ENCODE measurements at regions not wholly inside any gene's neighbourhood (a gene's known extent, or its start where the extent isn't known, plus 50 kb on each side); places are given as distances from the start of the nearest gene placed in this dataset.

GRCh38 chr20:62554214-62554897, 78.6 kb upstream of the GATA5 start:
- DNase-seq (ENCODE audit: low read depth, low spot score) = no peak
- Histone ChIP-seq H3K4me3 (no peak overlapping the region), H2AFZ (ENCODE audit: control insufficient read depth, low read depth, low read length) (no peak overlapping the region), H4K20me1 (ENCODE audit: control insufficient read depth, insufficient read depth) (no peaks in the 10 kb centered on the region), H3K4me2 (ENCODE audit: control insufficient read depth, insufficient read depth) (no peak overlapping the region), H3K27me3 (replicated peaks in 1 of 2; ENCODE audit: control insufficient read depth in 2 of 2, insufficient read depth in 2 of 2, low read length in 1 of 2) (peaks cover 2 to 12% of the 10 kb centered on the region in 2 experiments; a peak in 3 of 4 replicates), H3K9ac (ENCODE audit: control insufficient read depth, insufficient read depth, low read length) (no peak overlapping the region), H3K79me2 (ENCODE audit: control insufficient read depth, insufficient read depth, low read length) (no peaks in the 10 kb centered on the region), H3K4me1 (ENCODE audit: control insufficient read depth, insufficient read depth, low read length) (no peaks in the 10 kb centered on the region), H3K9me3 (replicated peaks; ENCODE audit: control insufficient read depth, insufficient read depth, low read length) (no peaks in the 10 kb centered on the region), H3K27ac (ENCODE audit: control insufficient read depth, insufficient read depth) (no peak overlapping the region), H3K36me3 (ENCODE audit: control insufficient read depth in 2 of 2, insufficient read depth in 2 of 2, low read length in 1 of 2) (no peaks in the 10 kb centered on the region)
- ChIA-PET SMC1A (ENCODE audit: uncharacterized antibody, unreplicated experiment) (no interaction called here), CTCF (no interaction called here), POLR2A (no interaction called here), RAD21 (ENCODE audit: unreplicated experiment) (no interaction called here)
- FAIRE-seq = no peak
- TF ChIP-seq SRF (IDR thresholded peaks at IDR 0.05; ENCODE audit: low read depth in 2 of 2, low read length in 2 of 2) (no peak), MYB (IDR thresholded peaks at IDR 0.05; ENCODE audit: borderline replicate concordance, low read depth, low read length) (no peak)
- TF ChIP-seq, protein P1, sequence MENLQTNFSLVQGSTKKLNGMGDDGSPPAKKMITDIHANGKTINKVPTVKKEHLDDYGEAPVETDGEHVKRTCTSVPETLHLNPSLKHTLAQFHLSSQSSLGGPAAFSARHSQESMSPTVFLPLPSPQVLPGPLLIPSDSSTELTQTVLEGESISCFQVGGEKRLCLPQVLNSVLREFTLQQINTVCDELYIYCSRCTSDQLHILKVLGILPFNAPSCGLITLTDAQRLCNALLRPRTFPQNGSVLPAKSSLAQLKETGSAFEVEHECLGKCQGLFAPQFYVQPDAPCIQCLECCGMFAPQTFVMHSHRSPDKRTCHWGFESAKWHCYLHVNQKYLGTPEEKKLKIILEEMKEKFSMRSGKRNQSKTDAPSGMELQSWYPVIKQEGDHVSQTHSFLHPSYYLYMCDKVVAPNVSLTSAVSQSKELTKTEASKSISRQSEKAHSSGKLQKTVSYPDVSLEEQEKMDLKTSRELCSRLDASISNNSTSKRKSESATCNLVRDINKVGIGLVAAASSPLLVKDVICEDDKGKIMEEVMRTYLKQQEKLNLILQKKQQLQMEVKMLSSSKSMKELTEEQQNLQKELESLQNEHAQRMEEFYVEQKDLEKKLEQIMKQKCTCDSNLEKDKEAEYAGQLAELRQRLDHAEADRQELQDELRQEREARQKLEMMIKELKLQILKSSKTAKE (IDR thresholded peaks at IDR 0.05; ENCODE audit: low read depth, poor library complexity, severe bottlenecking) = no peak
- no peak for ATAC-seq
- in situ Hi-C loops (cut with MboI) = no loop called here
- 36% methylated on average over 24 of the region's 35 CpGs for WGBS (ENCODE audit: insufficient coverage, insufficient replicate concordance, low lambda C conversion rate, missing lambda C conversion rate)
- intact Hi-C loops (cut with micrococcal nuclease; ENCODE audit: unreplicated experiment) = no loop called here
- BruUV-seq (replicated peaks) = no TSS peak

DNA sequence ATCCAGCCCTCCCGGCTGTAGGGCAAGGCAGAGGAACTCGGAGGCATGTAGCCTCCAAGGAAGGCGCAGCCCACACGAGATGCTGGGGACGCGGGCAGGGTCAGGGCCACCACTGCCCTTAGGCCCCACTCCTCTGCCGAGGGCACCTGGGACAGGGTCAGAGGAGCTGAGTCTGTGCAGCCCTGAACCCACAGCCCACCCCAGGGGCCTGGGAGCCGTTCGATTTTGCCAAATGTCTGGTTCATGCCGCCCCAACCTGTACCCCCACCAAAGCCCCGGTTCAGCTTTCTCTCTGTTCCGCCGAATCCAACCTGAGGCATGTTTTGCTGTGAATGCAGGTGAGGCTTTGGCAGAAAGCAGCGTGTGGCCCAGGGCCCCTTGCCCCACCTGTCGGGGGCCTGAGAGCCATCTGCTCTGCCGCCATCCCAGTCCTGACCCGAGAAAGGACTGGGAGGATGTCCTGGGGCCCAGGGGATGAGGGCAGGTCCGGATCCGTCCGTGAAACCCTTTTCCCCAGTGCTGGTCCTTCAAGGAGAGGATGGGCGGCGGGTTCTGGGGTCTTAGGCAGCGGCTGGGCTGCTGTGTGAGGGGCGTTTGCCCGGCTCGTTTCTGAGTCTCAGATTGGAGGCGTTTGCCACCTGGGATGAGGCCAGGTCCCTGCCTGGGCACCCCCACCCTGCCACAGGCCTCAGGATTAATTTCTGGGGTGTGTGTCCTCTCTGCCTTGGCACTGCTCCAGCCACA, 79.3 kb upstream of the GATA5 start:
- Histone ChIP-seq H3K79me2 (ENCODE audit: control insufficient read depth, insufficient read depth, low read length) (no peaks in the 10 kb centered on the region), H3K4me1 (ENCODE audit: control insufficient read depth, insufficient read depth, low read length) (no peaks in the 10 kb centered on the region), H3K27ac (ENCODE audit: control insufficient read depth, insufficient read depth) (no peak overlapping the region), H3K36me3 (ENCODE audit: control insufficient read depth in 2 of 2, insufficient read depth in 2 of 2, low read length in 1 of 2) (no peaks in the 10 kb centered on the region), H2AFZ (ENCODE audit: control insufficient read depth, low read depth, low read length) (no peak overlapping the region), H4K20me1 (ENCODE audit: control insufficient read depth, insufficient read depth) (no peaks in the 10 kb centered on the region), H3K9ac (ENCODE audit: control insufficient read depth, insufficient read depth, low read length) (no peak overlapping the region), H3K27me3 (replicated peaks in 1 of 2; ENCODE audit: control insufficient read depth in 2 of 2, insufficient read depth in 2 of 2, low read length in 1 of 2) (peaks cover 2 to 11% of the 10 kb centered on the region in 2 experiments; a peak in 3 of 4 replicates), H3K4me3 (no peak overlapping the region), H3K9me3 (replicated peaks; ENCODE audit: control insufficient read depth, insufficient read depth, low read length) (no peaks in the 10 kb centered on the region), H3K4me2 (ENCODE audit: control insufficient read depth, insufficient read depth) (no peak overlapping the region)
- intact Hi-C loops (cut with micrococcal nuclease; ENCODE audit: unreplicated experiment) (no loop called here), in situ Hi-C loops (cut with MboI) (no loop called here)
- DNase-seq (ENCODE audit: low read depth, low spot score) = no peak
- no peak for FAIRE-seq
- WGBS (ENCODE audit: insufficient coverage, insufficient replicate concordance, low lambda C conversion rate, missing lambda C conversion rate) = 36% methylated on average over 25 of the region's 27 CpGs
- ATAC-seq = no peak
- RAD21 ChIA-PET (ENCODE audit: unreplicated experiment) = no interaction called here
- POLR2A ChIA-PET = no interaction called here
- SMC1A ChIA-PET (ENCODE audit: uncharacterized antibody, unreplicated experiment) = no interaction called here
- CTCF ChIA-PET = no interaction called here
- no TSS peak for BruUV-seq (replicated peaks)
- TF ChIP-seq MYB (IDR thresholded peaks at IDR 0.05; ENCODE audit: borderline replicate concordance, low read depth, low read length) = no peak
- TF ChIP-seq, protein P2, sequence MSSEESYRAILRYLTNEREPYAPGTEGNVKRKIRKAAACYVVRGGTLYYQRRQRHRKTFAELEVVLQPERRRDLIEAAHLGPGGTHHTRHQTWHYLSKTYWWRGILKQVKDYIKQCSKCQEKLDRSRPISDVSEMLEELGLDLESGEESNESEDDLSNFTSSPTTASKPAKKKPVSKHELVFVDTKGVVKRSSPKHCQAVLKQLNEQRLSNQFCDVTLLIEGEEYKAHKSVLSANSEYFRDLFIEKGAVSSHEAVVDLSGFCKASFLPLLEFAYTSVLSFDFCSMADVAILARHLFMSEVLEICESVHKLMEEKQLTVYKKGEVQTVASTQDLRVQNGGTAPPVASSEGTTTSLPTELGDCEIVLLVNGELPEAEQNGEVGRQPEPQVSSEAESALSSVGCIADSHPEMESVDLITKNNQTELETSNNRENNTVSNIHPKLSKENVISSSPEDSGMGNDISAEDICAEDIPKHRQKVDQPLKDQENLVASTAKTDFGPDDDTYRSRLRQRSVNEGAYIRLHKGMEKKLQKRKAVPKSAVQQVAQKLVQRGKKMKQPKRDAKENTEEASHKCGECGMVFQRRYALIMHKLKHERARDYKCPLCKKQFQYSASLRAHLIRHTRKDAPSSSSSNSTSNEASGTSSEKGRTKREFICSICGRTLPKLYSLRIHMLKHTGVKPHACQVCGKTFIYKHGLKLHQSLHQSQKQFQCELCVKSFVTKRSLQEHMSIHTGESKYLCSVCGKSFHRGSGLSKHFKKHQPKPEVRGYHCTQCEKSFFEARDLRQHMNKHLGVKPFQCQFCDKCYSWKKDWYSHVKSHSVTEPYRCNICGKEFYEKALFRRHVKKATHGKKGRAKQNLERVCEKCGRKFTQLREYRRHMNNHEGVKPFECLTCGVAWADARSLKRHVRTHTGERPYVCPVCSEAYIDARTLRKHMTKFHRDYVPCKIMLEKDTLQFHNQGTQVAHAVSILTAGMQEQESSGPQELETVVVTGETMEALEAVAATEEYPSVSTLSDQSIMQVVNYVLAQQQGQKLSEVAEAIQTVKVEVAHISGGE (CRISPR knock-in tag; IDR thresholded peaks at IDR 0.05) = no peak
- no peak for TF ChIP-seq HDAC2 (IDR thresholded peaks at IDR 0.05)
- TF ChIP-seq NFXL1 (IDR thresholded peaks at IDR 0.05; ENCODE audit: borderline replicate concordance) = no peak
- no peak for TF ChIP-seq SIN3A (IDR thresholded peaks at IDR 0.05; ENCODE audit: low read depth, low read length)
- TF ChIP-seq ATF7 (IDR thresholded peaks at IDR 0.05; ENCODE audit: low read depth) = no peak

All from GM12878 (cell line).